HG03066 (cell line): ENCODE measurements at regions not wholly inside any gene's neighbourhood (a gene's known extent, or its start where the extent isn't known, plus 50 kb on each side); places are given as distances from the start of the nearest gene placed in this dataset.

Experiments used
- ATAC-seq: cut with Tn5 transposase; IDR thresholded peaks from one replicate; pipeline ENCODE4 v1.9.1; 2021; ENCODE audit warnings: low read depth; ENCODE audit not compliant: unreplicated experiment

DNA sequence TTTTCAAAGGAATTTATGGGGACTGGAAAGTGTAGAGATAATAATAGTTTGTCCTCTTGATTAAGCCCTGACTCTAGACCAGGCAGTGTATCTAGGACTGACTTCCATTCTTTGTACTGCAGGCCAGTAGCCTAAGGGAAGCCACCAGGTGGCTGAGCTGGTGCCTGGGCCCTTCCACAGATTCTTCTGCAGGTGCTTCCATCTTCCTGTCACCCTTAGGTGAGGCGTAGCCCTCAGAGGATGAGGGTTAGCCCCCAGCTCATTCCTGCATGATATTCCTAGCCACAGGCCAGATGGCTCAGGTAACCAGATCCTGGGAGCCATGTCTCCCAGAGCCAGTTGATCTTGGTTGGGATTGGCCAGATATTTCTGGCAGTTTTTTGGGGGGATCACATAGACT is 169.0 kb upstream of the IL12A start:
- ATAC-seq = no peak

DNA sequence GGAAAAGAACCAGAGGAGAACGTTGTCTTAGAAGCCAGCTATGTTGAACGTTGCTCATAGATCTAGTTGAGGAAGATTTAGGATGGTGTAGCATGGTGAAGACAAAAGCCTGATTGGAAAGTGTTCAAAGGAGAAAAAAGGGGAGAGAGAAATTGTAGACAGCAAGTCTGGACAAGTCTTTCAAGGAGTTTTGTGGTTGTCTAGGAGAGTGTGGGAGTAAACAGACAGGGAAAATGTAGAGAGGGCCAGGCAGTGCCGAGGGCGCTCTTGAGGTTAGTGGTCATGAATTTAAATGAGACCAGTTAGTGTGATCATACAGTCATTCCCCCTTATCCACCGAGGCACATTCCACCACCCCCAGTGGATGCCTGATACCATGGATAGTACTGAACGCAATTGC is 167.5 kb upstream of the IL12A start:
- ATAC-seq = no peak

DNA sequence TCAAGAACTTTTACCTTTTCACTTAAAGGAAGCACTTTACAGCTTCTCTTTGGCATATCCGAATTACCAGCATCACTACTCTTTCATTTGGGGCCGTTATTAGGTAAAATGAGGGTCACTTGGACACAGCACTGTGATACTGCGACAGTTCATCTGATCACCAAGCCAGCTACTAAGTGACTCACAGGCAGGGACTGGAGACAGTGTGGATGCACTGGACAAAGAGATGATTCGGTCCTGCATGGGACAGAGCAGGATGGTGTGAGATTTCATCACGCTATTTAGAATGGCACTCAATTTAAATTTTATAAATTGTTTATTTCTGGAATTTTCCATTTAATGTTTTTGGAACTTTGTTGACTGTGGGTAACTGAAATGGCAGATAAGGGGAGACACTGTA is 166.9 kb upstream of the IL12A start:
- ATAC-seq = no peak

DNA sequence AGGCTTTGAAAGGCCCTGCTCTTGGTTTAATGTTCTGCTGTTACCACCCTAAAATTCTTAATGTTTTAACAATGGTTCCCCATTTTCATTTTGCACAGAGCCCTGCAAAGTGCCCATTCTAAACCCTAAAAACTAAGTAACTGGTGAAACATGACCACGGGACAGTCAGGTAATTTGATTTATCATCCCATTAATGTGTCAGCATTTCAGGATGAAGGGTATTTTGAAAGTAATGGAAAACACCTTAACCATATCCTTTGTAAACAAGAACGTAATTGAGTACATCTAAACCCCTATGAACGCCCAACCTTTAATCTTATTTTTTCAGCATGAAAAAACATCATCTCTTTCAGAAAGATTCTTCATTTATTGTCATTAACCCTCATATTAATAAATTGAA is 164.9 kb upstream of the IL12A start:
- no peak for ATAC-seq

DNA sequence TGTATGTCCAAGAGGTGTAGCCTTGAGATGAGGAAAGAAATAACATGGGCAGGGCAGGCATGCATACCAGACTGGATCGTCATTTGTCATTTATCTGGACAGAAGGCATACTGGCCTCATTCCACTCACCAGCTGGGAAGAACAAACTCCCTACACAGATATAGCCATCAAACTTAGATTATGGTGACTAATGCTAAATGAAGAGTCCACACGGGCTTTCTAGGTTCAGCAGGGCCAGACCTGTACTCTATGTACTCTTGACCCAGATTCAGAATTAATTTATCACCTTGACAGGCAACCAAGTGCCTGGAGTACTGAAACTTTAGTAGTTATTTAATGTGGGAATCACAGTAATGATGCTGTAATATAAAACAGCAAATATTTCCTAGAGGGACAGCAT is 164.3 kb upstream of the IL12A start:
- no peak for ATAC-seq

DNA sequence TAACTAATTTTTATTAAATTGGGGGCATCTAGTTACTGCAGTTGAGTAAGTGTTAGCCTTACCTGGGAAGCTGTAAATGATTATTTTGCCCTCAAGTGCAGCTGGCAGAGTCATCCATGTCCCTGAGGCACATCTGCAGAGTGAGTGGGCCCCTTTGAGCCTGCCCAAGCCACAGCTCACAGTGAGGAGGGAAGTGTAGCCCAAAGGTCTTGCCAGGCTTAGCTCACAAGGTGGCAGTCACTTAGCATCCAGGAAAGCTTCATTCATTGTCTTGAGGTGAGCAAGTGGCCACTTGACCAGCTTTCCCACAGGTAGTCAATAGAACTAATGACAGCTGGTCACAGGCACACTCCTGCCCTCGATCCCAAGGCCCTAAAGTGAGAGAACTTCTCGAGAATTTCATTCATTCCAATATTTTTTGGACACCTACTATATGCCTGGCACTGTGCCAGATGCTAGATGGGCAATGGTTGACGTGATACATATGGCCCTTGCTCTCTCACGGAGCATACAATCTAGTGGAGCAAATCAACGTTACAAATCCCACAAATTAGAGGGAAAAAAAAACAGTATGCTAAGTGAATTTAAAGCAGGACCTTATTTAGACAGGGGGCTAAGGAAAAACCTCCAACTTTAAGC is 163.3 kb upstream of the IL12A start:
- ATAC-seq = no peak

DNA sequence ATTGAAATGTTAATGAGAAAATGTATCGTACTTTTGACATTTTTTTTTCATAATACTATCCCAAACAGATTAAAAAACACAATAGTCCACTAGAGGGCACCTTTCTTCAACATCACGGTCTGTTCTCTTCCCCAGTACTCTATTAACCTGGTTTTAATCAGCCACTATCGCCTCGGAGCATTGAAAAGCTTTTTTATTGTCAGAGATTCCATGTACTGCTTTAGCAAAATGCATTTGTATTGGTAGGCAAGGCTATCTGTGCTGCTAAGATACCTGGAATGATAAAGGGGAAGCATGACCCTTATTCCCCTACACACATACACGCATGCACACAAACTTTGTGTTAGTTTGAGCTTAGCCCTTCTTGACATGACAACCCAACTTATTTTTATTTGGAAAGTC is 160.1 kb upstream of the IL12A start:
- ATAC-seq = peak; percentile 42

DNA sequence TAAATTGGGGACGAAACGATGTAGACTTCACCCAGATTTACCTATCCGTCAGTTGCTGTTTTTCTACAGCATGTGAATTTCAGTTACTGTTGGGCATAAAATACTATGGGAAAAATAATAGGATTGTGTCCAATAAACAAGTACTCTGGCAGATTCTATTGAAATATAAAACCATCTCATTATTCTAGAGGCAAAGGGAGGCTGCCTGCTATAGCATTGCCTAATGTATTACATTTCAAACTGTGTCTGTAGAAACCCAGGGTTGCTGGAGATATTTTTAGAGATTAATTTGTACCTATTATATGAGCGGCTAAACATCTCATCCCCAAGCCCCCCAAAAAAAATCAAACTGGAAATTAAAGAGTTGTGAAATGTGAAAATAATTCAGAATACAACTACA is 159.6 kb upstream of the IL12A start:
- ATAC-seq = no peak

DNA sequence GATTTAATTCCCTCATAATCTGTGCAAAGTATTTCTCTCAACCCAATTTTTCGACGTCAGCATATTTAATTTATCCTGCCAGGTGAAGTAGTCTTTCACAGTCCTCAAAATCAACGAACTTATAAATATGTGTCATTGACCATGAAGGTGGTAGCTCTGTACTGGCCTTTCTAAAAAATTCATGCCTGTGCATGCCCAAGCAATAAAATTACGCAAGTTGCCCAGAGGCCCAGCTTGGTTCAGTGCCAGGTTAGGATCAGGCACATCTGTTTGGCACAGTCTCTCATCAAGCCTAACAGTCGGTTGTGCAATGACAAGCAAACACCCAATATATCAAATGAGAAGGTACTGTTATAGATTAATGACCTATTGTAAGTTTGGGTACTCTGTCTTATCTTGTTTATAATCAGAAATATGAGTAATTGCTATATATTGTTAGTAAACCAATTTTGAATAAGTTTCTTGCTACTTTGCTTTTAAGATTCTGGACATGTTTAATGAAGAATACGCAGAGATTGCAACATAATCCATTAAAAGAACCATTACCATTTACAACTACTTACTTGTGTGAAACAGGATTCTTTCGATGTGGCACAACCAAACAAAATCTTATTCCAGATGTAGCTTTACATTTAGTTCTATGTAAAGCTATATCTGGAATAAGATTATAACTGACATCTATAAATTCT is 159.0 kb upstream of the IL12A start:
- ATAC-seq = no peak

DNA sequence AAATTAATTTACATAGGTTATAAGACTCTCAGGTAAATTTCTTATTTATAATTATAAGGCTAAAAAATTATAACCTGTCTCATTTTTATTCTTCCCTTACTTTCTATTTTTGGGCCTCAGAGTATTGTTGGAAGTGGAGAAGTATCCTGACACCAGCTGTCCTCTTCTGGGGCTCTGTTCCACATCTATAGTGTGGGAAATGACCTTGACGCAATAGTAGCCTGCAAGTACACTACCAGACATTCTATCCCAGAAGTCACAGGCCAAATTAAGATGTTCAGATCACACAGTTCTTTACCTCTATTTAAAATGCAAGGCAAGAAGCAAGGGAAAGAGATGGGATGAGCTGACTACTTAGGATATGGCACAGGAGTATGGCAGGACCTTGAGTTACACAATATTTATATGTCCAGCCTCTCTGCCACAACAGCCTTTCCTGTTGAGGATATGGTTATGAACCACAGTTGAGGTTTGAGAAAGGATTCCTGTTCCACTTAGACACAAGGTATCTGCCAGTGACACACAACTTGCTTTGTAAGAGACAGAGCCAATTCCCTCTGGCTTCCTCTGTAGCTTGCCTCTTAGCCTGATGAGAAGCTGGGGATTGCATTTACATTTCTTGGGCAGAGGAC is 158.0 kb upstream of the IL12A start:
- ATAC-seq = no peak

DNA sequence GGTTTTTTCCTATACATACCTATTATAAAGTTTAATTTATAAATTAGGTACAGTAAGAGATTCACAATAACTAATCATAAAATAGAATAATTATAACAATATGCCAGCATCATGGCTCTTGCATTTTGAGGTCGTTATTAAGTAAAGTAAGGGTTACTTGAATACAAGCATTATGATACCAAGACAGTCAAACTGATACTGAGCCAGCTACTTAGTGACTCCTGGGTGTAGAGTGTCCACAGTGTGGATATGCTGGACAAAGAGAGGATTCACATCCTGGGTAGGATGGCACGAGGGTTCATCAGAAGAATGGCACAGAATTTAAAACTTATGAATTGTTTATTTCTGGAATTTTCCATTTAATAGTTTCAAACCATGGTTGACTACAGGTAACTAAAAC is 157.2 kb upstream of the IL12A start:
- peak; percentile 31 for ATAC-seq

DNA sequence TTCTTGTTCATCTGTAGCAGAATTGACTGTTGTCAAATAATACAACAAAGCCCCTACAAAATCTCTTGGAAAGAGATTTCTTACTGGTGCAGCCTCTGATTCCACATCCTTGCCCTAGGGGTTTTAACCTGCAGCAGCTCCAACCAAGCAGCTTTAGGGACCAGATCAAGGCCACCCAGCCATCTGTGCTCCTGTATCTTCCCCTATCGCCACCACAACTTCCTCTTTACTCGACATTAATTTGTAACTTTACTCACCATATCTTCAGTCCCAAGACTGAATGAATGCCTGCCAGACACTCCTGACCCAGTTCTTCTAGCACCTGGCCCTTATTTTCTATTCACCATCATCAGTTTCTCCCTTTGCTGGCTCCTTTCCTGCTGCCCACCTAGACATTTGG is 156.6 kb upstream of the IL12A start:
- peak; percentile 91 for ATAC-seq

DNA sequence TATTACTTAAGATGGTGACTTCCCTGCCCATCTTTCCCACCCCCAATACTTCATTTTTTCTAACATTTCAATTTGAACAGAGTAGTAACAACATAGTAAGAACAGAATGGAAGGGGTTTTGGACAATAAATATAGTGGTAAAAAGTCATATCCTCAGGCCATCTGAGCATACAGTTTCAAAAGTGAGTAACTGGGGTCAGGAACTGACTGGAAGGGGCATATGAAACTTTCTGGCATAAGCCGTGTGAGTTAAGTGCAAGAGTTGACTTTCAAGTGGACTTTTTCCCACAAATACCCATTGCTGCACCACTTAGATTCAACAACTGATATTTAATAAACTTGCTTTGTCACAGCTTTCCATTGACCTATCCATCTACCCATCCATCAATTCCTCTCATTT is 153.5 kb upstream of the IL12A start:
- no peak for ATAC-seq

DNA sequence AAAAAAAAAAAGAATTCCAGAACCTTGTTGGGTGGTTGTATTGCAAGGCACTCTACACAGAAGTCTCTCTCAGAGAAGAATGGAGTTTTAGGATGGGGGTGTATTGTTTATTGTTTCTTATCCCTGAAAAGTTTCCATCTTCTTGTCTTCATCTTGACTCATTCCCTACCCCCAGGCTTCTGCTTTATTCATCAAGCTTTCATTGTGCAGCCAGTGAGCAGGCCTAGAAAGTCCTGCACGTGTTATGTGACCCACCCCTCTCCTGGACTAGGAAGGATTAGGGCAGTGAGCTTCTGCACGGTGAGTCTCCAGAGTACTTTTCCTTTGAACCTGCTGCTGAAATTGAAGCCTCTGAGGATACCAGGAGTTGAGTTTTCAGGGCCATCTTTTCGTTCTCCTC is 150.9 kb upstream of the IL12A start:
- no peak for ATAC-seq

DNA sequence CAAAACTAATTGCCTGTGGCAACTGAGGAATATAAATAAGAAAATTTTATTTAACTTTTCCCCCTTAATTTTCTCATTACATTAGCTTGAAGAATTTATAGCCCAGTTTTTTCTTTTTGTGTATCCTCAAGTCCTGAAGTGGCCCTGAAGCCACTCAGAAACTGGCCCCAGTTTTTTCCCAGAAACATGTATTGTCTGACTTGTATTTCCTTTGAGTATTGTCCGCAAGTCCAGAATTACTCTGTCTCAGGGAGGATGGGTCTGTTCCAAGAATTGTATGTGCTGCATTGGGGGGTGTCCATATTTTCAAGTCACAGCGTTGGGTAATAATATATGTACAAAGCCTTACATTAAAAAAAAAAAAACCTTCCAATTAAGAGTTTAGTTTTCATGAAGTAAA is 149.7 kb upstream of the IL12A start:
- no peak for ATAC-seq

DNA sequence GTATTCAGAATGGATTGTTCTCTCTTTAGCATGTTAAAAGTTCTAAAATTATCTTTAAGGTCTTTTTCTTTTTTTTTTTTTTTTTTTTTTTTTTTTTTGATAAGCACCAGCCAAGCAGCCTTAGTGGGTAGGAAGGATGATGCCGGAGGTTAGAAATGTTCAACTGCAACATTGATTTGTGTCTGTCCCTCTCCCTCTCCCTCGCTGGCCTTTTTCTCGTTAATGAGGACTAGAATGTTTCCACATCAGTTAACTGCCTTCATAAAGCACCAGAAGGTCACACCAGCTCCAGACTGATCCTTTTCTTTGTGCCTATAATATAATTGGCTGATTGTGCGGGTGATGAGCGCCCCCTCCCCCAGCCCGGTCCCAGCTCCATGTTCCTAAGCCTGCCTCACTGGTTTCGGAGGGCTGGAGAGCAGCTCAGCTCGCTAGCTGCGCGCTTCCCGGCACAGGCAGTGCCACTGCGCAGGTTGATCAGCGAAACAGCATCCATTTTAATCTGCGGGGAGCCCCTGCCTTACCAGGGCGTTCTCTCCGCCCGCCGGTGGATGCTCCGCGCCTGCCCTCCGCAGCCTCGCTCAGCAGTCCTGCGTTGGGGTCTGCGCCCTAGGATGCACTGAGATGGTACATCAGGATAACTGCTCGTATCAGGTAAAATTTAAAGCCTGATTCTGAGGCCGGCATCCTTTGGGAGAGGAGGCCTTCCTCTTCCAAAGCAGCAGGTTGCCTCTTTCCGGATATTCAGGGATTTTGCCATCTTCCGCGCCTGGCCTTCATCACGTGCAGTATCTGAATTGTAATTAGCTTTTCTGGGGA is 148.9 kb upstream of the IL12A start, which contains the start of gene SCHIP1:
Gene SCHIP1 (plus strand): TSS at position 301 of the 819 bp plus-strand sequence.
- peak; percentile 64 for ATAC-seq

DNA sequence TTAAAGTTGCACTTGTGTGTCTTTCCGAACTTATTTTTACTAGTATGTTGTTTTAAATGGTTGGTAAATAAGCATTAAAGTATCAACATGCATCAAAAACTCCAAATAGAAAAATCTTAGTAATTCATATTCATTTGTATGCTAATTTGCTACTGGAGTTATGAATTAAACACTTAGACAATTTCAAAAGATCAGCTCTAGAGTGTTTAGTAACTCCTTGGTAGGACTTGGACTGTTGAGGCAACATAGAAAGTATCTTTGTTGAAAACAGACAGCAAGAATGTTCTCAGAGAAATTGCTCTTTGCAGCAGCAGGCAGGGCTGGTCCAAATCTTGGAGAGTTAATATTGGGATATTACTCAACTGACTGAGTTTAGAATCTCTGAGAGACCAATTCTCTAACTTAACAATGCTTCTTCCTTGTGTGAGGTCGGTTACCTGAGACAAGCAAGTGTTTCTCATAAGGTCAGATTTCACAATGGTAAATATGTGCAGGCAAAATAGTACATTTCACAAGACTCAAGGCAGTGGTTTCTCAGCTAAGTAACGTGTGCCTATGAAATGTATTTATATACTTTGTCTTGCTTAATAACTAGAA is 147.8 kb upstream of the IL12A start:
- ATAC-seq = no peak

DNA sequence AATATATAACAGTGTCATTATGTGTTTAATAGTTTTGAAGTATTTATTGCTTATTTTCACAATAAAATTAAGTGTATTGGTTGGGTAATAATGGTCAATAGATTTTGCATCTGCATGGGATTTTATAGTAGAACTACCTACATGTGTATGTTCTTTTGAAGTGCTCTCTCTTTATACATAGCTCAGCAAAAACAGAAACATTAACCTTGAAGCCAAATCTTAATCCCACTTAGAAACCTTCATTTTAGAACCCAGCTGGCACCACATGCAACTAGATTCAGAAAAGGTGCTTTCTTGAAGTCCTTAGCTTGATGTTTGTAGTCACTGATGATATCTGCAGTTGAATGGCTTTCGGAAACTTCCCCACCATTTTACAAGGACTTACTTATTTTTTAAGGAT is 146.9 kb upstream of the IL12A start:
- ATAC-seq = no peak

DNA sequence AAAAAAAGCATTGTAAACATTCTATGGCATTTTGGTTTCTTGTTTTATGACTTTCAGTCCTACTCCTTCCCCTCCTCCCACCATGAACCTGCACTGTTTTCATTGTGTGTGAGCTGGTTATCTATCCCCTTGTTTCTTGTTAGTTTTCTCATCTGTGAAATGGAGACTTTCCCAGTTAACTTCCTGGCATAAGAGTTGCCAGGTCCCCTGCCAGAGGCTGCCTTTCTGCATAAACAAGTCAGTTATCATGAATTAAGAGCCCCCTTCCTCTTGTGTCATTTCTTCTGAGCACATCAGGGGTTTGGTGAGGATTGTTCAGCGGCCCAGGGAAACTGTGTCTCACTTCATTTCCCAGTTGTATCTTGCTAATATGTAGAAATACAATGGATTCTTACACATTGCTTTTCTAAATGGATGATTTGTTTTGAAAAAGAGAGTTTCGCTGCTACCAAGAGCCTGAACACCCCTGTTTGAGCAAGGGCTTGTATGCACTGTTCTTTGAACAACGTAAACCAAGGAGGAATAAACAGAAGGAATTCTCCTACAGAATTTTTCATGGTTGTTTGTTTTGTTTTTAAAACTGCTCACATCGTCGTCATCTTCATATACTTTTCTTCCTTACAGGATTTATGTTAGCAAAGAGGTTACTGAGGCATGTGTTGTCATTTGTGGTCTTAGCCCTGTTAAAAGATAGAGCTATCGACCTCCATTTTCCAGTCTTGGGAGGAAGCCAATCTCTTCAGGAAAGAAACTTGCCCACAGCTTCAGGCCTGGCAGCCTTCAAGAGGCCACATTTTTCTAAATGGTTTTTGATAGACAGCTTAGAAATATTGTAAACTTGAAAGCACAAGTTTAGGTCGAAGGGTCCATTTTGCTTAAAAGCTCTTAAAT is 144.6 kb upstream of the IL12A start:
- ATAC-seq = no peak

DNA sequence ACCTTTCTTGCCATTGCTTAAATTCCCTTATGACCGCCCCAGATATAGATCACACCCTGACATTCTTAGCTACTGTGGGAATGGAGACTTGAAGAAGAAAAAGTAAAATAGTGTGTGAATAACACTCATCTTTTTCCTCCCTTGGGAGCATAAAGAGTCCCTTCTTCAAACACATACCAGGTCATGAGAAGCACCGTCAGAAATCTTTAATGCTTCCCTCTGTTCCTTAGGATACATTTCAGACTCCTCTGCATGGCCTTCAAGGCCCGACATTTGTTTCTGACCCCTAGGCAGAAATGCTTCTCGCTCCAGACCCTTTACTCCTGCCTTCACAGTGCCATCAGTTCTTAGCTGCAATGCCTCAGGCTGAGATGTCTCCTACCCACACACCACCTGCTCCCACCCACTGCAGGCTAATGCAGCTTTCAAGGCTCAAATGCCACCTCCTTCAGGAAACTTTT is 143.8 kb upstream of the IL12A start:
- ATAC-seq = no peak
